ENCODE measurements at regions not wholly inside any gene's neighbourhood (a gene's known extent, or its start where the extent isn't known, plus 50 kb on each side); places are given as distances from the start of the nearest gene placed in this dataset.

DNA sequence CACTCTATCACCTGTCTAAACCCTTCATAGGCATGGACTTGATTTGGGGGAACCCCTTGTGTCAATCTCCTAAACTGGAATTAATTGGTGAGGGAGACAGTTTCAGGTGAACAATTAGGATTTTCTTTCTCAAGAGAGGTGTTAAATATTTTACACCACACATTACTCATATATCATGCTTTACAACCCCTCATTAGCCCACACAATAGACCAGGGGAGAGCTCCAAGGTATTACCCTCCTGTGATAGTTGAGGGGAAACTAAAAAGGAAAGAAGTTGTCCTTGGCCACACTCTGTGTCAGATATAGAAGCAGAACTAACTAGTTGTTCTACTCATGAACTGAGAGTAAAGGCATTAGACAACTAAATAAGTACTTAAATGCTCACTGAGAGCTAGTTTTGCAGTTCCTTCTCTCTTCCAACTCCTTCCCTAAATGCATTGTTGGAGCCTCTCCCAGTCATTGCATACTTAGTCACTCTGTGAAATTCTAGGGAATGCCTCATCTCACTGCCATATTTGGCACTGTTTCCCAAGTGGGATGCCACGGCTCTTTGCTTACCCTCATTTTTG is 183.7 kb upstream of the CEP162 start:
- Histone ChIP-seq H3K27me3 (ENCODE audit: insufficient read depth, low read length) (no peaks in the 10 kb centered on the region), H3K9me3 (ENCODE audit: insufficient read depth, low read depth, low read length) (no peaks in the 10 kb centered on the region), H3K4me1 (ENCODE audit: insufficient read depth, low read length) (no peaks in the 10 kb centered on the region), H3K36me3 (ENCODE audit: insufficient read depth, low read depth, low read length) (no peaks in the 10 kb centered on the region), H3K27ac (ENCODE audit: low read length) (no peak overlapping the region), H3K4me3 (ENCODE audit: low read length) (no peak overlapping the region), H3K9ac (ENCODE audit: low read depth, low read length) (no peak overlapping the region)

DNA sequence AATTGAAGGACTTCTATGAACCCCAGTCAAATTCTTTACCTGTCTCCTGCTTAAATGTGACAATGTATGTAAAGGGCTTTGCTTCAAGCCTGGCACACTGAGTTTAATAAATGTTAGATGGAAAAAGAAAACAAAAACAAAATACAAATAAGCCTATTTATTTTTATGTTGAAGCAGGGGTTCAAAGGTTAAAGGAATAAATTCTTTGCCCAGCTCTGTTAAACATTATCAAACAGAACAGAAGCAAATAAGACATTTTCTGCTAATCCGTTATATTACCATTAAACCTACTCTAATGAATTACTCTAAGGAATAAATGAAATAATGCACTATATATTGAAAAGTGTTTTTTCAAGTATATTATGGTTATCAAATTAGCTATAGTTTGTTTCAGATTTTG is 182.5 kb upstream of the CEP162 start:
- H3K4me1 ChIP-seq (ENCODE audit: insufficient read depth, low read length): no peaks in the 10 kb centered on the region
- no peak overlapping the region for H3K9ac ChIP-seq (ENCODE audit: low read depth, low read length)
- no peaks in the 10 kb centered on the region for H3K27me3 ChIP-seq (ENCODE audit: insufficient read depth, low read length)
- H3K4me3 ChIP-seq (ENCODE audit: low read length): no peak overlapping the region
- H3K36me3 ChIP-seq (ENCODE audit: insufficient read depth, low read depth, low read length): no peaks in the 10 kb centered on the region
- no peaks in the 10 kb centered on the region for H3K9me3 ChIP-seq (ENCODE audit: insufficient read depth, low read depth, low read length)
- H3K27ac ChIP-seq (ENCODE audit: low read length): no peak overlapping the region

DNA sequence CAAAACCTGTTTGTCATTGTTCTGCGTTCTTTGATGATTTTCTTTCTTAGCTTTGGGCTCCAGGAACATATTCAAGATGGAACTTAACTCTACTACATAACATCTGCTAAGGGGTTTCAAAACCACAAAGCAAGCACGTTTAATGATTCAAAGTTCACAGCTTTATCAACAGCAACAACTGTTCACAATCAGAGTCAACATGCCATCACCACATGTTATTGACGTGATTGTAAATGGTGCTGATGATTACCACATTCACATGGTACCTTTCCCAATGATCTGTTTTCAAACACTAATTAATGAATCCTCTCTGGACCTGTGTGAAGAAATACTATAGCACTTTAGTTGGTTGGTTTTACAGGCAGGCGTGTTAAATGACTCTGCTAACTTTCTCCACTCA is 180.6 kb upstream of the CEP162 start:
- no peak overlapping the region for H3K27ac ChIP-seq (ENCODE audit: low read length)
- H3K27me3 ChIP-seq (ENCODE audit: insufficient read depth, low read length): no peaks in the 10 kb centered on the region
- H3K9ac ChIP-seq (ENCODE audit: low read depth, low read length): no peak overlapping the region
- H3K9me3 ChIP-seq (ENCODE audit: insufficient read depth, low read depth, low read length): no peaks in the 10 kb centered on the region
- no peaks in the 10 kb centered on the region for H3K36me3 ChIP-seq (ENCODE audit: insufficient read depth, low read depth, low read length)
- H3K4me3 ChIP-seq (ENCODE audit: low read length): no peak overlapping the region
- no peaks in the 10 kb centered on the region for H3K4me1 ChIP-seq (ENCODE audit: insufficient read depth, low read length)

DNA sequence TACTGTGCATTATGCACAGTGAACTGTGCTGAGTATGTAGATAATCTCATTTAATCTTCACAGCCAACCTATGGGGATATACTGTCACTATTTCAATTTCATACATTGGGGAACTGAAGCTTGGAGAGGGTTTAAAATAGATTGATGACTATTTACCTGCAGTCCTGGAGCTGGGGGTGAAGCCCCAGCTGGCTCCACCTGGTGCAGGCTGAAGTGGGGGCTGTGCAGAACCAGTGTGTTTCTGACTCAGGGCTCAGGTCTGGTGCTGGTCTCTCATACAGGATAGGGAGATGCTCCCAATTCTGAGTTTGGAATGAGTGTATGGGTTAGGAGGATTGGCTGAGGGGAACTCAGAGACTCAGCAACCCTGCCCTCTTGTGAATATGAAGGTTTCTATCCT is 176.1 kb upstream of the CEP162 start:
- H3K4me3 ChIP-seq (ENCODE audit: low read length): no peak overlapping the region
- no peaks in the 10 kb centered on the region for H3K36me3 ChIP-seq (ENCODE audit: insufficient read depth, low read depth, low read length)
- no peak overlapping the region for H3K9ac ChIP-seq (ENCODE audit: low read depth, low read length)
- H3K27me3 ChIP-seq (ENCODE audit: insufficient read depth, low read length): no peaks in the 10 kb centered on the region
- H3K9me3 ChIP-seq (ENCODE audit: insufficient read depth, low read depth, low read length): no peaks in the 10 kb centered on the region
- H3K4me1 ChIP-seq (ENCODE audit: insufficient read depth, low read length): no peaks in the 10 kb centered on the region
- no peak overlapping the region for H3K27ac ChIP-seq (ENCODE audit: low read length)

DNA sequence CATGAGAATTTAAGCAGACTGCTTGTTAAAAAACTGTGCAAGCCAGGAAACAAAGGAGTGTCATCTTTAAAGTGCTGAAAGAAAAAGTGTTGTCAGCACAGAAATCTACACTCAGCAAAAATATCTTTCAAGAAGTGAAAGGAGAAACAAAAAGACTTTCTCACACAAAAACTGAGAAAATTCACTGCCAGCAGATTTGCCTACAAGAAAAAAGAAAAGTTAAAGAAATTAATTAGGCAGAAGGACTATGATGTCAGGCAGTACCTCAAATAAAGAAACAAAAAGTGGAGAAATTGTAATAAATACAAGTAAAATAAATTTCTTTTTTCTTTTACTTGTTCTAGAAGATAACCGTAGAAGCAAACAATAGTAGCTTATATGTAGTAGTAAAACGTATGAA is 171.6 kb upstream of the CEP162 start:
- no peaks in the 10 kb centered on the region for H3K4me1 ChIP-seq (ENCODE audit: insufficient read depth, low read length)
- H3K9me3 ChIP-seq (ENCODE audit: insufficient read depth, low read depth, low read length): no peaks in the 10 kb centered on the region

DNA sequence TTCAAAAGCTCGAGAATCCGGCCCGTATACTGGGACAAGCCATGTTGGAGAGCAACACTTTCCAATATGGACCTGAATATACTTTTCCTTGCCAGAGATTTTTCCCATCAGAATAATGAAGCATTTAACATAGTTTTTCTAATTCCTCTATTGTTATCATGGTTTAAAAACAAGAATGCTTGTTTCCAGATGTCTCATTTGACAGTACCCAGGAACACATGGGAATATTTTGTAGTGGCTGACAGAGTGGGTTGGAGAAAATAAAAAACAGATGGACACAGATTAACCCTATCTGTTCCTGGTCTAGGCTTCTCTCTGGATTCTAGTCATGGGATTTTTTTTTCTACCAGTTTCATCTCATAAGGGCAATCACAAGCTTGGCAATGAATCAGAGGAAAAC is 164.8 kb upstream of the CEP162 start:
- Histone ChIP-seq H3K4me1 (ENCODE audit: insufficient read depth, low read length) (no peaks in the 10 kb centered on the region), H3K9me3 (ENCODE audit: insufficient read depth, low read depth, low read length) (no peaks in the 10 kb centered on the region), H3K27me3 (ENCODE audit: insufficient read depth, low read length) (no peaks in the 10 kb centered on the region), H3K4me3 (ENCODE audit: low read length) (no peak overlapping the region), H3K27ac (ENCODE audit: low read length) (no peak overlapping the region), H3K9ac (ENCODE audit: low read depth, low read length) (no peak overlapping the region), H3K36me3 (ENCODE audit: insufficient read depth, low read depth, low read length) (no peaks in the 10 kb centered on the region)

More for the DNA sequence above, 171.6 kb upstream of the CEP162 start:
- Histone ChIP-seq H3K36me3 (ENCODE audit: insufficient read depth, low read depth, low read length) (no peaks in the 10 kb centered on the region), H3K27me3 (ENCODE audit: insufficient read depth, low read length) (no peaks in the 10 kb centered on the region), H3K27ac (ENCODE audit: low read length) (no peak overlapping the region), H3K9ac (ENCODE audit: low read depth, low read length) (no peak overlapping the region), H3K4me3 (ENCODE audit: low read length) (no peak overlapping the region)

DNA sequence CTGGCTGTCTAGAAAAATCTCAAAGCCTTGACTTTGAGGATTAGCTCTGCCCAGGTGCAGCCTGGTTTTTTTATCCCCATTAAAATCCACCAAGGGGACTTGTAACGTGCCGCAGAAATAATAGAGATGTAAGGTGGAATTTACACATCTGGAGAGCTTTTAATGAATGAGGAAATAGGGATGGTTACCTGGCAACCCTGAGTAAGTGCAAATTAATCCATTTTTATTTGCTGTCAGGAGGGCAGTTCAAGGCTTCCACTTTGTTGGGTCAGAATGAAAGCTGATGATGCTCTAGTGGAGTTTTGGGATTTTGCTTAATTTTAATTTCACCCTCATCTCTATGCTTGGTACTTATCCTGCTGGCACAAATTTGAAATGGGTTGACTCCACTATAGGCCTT is 163.4 kb upstream of the CEP162 start:
- H3K9me3 ChIP-seq (ENCODE audit: insufficient read depth, low read depth, low read length): no peaks in the 10 kb centered on the region; the same call in 1 of the 2 replicates
- H3K9ac ChIP-seq (ENCODE audit: low read depth, low read length): no peak overlapping the region
- no peaks in the 10 kb centered on the region for H3K4me1 ChIP-seq (ENCODE audit: insufficient read depth, low read length)
- H3K4me3 ChIP-seq (ENCODE audit: low read length): no peak overlapping the region
- no peaks in the 10 kb centered on the region for H3K27me3 ChIP-seq (ENCODE audit: insufficient read depth, low read length)
- no peaks in the 10 kb centered on the region for H3K36me3 ChIP-seq (ENCODE audit: insufficient read depth, low read depth, low read length)
- H3K27ac ChIP-seq (ENCODE audit: low read length): no peak overlapping the region

DNA sequence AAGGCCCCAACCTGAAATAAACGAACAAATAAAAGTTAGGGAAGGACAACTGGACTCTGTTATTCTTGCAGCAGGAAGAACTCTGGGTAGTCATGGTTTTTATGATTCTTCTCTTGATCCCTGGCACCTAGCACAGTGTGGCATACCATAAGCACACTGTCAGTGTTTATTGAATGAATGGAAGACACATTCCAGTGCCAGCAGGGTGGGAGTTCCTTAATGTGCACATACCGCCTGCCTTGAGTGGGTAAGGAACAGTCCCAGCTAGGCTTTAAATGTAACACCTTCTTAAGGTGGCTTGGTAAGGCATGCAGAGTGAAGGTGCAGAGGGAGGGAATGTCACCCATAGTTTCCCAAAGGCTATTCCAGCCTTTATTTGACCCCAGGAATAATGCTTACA is 162.9 kb upstream of the CEP162 start:
- Histone ChIP-seq H3K9me3 (ENCODE audit: insufficient read depth, low read depth, low read length) (no peaks in the 10 kb centered on the region; the same call in 1 of the 2 replicates), H3K36me3 (ENCODE audit: insufficient read depth, low read depth, low read length) (no peaks in the 10 kb centered on the region), H3K9ac (ENCODE audit: low read depth, low read length) (no peak overlapping the region), H3K4me3 (ENCODE audit: low read length) (no peak overlapping the region), H3K4me1 (ENCODE audit: insufficient read depth, low read length) (no peaks in the 10 kb centered on the region), H3K27ac (ENCODE audit: low read length) (no peak overlapping the region), H3K27me3 (ENCODE audit: insufficient read depth, low read length) (no peaks in the 10 kb centered on the region)

DNA sequence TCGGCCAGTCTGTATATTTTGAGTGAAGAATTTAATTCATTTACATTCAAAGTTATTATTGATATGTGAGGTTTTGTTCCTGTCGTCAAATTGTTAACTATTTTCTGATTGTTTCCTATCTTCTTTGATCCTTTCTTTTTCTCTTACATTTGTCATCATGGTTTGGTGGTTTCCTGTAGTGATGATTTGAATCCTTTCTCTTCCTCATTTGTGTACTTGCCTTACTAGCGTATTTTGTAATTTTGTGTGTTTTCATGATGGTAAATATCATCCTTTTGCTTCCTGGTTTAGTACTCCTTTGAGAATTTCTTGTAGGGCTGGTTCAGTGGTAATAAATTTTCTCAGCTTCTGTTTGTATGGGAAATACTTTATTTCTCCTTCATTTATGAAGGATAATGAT is 151.7 kb upstream of the CEP162 start:
- no peak overlapping the region for H3K4me3 ChIP-seq (ENCODE audit: low read length)
- H3K27ac ChIP-seq (ENCODE audit: low read length): no peak overlapping the region
- H3K4me1 ChIP-seq (ENCODE audit: insufficient read depth, low read length): no peaks in the 10 kb centered on the region
- H3K27me3 ChIP-seq (ENCODE audit: insufficient read depth, low read length): no peaks in the 10 kb centered on the region
- H3K9me3 ChIP-seq (ENCODE audit: insufficient read depth, low read depth, low read length): peaks cover 7% of the 10 kb centered on the region; the same call in 1 of the 2 replicates
- H3K36me3 ChIP-seq (ENCODE audit: insufficient read depth, low read depth, low read length): no peaks in the 10 kb centered on the region
- no peak overlapping the region for H3K9ac ChIP-seq (ENCODE audit: low read depth, low read length)

DNA sequence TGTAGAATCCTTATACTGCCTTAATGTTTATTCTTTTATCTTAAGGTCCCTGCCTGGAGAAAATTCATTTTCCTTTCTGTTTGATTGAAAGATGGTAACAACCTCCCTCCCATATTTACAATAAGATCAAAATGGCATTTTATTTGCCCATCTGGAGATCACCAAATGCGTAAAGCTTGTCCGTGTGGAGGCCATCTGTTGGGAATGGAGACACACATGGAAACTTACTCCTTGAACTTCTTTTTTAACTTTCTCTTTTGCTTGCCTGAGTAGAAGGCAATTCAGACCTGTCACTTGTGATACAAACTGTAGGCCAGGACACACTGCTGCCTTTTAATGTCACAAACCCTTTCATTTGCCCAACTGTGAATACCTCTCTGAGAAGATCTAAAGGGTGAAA is 144.8 kb upstream of the CEP162 start:
- Histone ChIP-seq H3K4me3 (ENCODE audit: low read length) (no peak overlapping the region), H3K9ac (ENCODE audit: low read depth, low read length) (no peak overlapping the region), H3K9me3 (ENCODE audit: insufficient read depth, low read depth, low read length) (no peaks in the 10 kb centered on the region), H3K27me3 (ENCODE audit: insufficient read depth, low read length) (no peaks in the 10 kb centered on the region), H3K27ac (ENCODE audit: low read length) (no peak overlapping the region), H3K36me3 (ENCODE audit: insufficient read depth, low read depth, low read length) (no peaks in the 10 kb centered on the region), H3K4me1 (ENCODE audit: insufficient read depth, low read length) (no peaks in the 10 kb centered on the region)

DNA sequence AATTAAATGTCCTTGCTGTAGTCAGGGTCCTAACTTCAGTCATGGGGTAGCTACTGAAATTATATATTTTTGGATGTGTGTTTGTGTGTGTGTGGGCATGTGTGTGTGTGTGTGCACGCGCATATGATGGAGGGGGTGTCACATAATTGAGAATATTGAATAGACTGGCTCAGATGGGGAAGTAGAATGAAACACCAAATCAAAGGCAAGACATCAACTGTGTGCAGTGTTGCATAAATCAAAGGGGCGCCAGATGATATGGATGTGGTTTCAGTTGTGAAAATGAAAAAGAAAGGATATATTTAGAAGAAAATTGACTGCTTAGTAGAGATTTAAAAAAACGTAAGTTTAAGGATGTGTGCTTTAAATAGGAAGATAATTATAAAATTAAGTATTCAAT is 144.2 kb upstream of the CEP162 start:
- H3K36me3 ChIP-seq (ENCODE audit: insufficient read depth, low read depth, low read length): no peaks in the 10 kb centered on the region
- H3K27ac ChIP-seq (ENCODE audit: low read length): no peak overlapping the region
- no peaks in the 10 kb centered on the region for H3K27me3 ChIP-seq (ENCODE audit: insufficient read depth, low read length)
- no peaks in the 10 kb centered on the region for H3K4me1 ChIP-seq (ENCODE audit: insufficient read depth, low read length)
- H3K4me3 ChIP-seq (ENCODE audit: low read length): no peak overlapping the region
- no peak overlapping the region for H3K9ac ChIP-seq (ENCODE audit: low read depth, low read length)
- H3K9me3 ChIP-seq (ENCODE audit: insufficient read depth, low read depth, low read length): no peaks in the 10 kb centered on the region

DNA sequence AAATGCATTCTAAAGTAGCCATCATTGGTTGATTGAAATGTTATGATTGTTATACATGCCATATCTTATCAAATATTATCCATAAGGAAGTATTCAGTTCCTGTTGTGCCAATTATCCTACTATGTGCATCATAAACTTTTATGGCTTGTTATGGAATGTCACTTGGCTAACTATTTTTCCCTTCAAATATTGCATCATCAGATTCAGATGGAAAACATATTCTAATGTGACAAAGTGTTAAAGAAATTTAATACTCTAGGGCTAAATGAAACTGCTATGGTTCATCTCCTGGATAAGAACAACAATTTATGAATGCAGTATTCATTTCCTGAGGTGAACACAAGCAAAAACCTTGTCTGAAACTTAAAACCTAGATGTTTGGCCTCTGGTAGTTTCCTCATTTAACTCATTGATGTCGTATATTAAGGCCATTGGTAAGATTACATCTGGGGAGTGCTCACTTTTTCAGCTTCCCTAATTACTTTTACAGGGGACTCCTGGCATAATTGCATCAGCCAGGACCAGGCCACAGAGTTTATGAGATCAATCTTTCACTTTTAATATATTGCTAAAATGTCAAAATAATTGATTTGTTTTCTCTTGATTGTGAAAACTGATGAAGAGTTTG is 134.9 kb upstream of the CEP162 start:
- no peak overlapping the region for H3K27ac ChIP-seq (ENCODE audit: low read length)
- H3K9me3 ChIP-seq (ENCODE audit: insufficient read depth, low read depth, low read length): no peaks in the 10 kb centered on the region
- no peak overlapping the region for H3K4me3 ChIP-seq (ENCODE audit: low read length)
- H3K9ac ChIP-seq (ENCODE audit: low read depth, low read length): no peak overlapping the region
- H3K4me1 ChIP-seq (ENCODE audit: insufficient read depth, low read length): no peaks in the 10 kb centered on the region
- H3K27me3 ChIP-seq (ENCODE audit: insufficient read depth, low read length): no peaks in the 10 kb centered on the region
- H3K36me3 ChIP-seq (ENCODE audit: insufficient read depth, low read depth, low read length): no peaks in the 10 kb centered on the region
